HepG2 (cell line): ENCODE measurements at regions not wholly inside any gene's neighbourhood (a gene's known extent, or its start where the extent isn't known, plus 50 kb on each side); places are given as distances from the start of the nearest gene placed in this dataset.

ENCODE experiments used
- ATAC-seq: fragments of 200-7000 bp; cut with Tn5 transposase; 3 replicates; pipeline ENCODE4 v1.9.1; 2020; ENCODE audit warnings: mild to moderate bottlenecking, moderate library complexity
- BruUV-seq: library from RNA; stranded (reverse); fragments of 400-500 nt; replicated peaks from 2 replicates; lab custom pipeline; 2021; lab: Mats Ljungman, UMichigan
- CTCF ChIA-PET: fragments of 300-600 bp; formaldehyde crosslinking; extraction: SDS; loops from one replicate; lab custom pipeline; 2021; ENCODE audit warnings: low total read pairs, inconsistent platforms, low intra/inter-chr PET ratio; lab: Yijun Ruan, JAX
- POLR2A ChIA-PET: fragments of 350-600 bp; sonication (Branson Sonifier 250); formaldehyde crosslinking; loops from one replicate; lab custom pipeline; 2020; ENCODE audit warnings: antibody characterized with exemption, inconsistent platforms; lab: Yijun Ruan, JAX
- DNase-seq: peaks from one replicate; pipeline ENCODE4 v3.0.0-alpha.2; 2015; ENCODE audit warnings: low spot score
- FAIRE-seq: peaks from 3 replicates; lab custom pipeline; 2011; peaks lifted over from hg19 to GRCh38; lab: Jason Lieb, UNC
- H2AFZ ChIP-seq: one replicate; pipeline ENCODE4 v1.6.1; 2011; ENCODE audit warnings: low read length, inconsistent platforms
- H3K27ac ChIP-seq: fragments of 300-600 bp; 3 replicates; pipeline ENCODE4 v1.8.0; 2011; ENCODE audit warnings: mixed run types, mild to moderate bottlenecking, mixed read lengths, low read length, inconsistent platforms; ENCODE audit not compliant: insufficient read depth; ENCODE audit errors: extremely low read length
- H3K27me3 ChIP-seq, 2 experiments: fragments of 200-600 bp in 1 of 2; 2 replicates in 1 of 2; 3 replicates in 1 of 2; pipeline versions ENCODE4 v1.6.0 to v1.8.0; 2011; ENCODE audit warnings: low read length in 2 of 2, mild to moderate bottlenecking in 2 of 2, moderate library complexity in 2 of 2, inconsistent platforms in 1 of 2; ENCODE audit not compliant: insufficient read depth in 2 of 2, control insufficient read depth in 1 of 2
- H3K36me3 ChIP-seq, 2 experiments: fragments of 200-600 bp in 1 of 2; replicated peaks in 1 of 2; 2 replicates in 1 of 2; 3 replicates in 1 of 2; pipeline versions ENCODE4 v1.5.1 to v1.8.0; 2011; ENCODE audit warnings: low read length in 2 of 2, inconsistent platforms in 1 of 2; ENCODE audit not compliant: insufficient read depth in 2 of 2, control insufficient read depth in 1 of 2
- H3K4me1 ChIP-seq: 2 replicates; pipeline ENCODE4 v1.5.1; 2012; ENCODE audit warnings: low read length, inconsistent platforms; ENCODE audit not compliant: insufficient read depth
- H3K4me2 ChIP-seq: 2 replicates; pipeline ENCODE4 v1.6.0; 2011; ENCODE audit warnings: low read depth, low read length, inconsistent platforms
- H3K4me3 ChIP-seq, 3 experiments: fragments of 200-600 bp in 1 of 3; sonication (generic), shearing (Covaris generic) in 1 of 3; replicated peaks in 1 of 3; 2 replicates each; pipeline ENCODE4 v1.5.1; 2011 to 2016; ENCODE audit warnings: low read length in 3 of 3, inconsistent platforms in 2 of 3, low read depth in 2 of 3, mild to moderate bottlenecking in 2 of 3, control low read depth in 1 of 3, mixed read lengths in 1 of 3; ENCODE audit not compliant: insufficient read depth in 1 of 3
- H3K79me2 ChIP-seq: one replicate; pipeline ENCODE4 v1.6.1; 2011; ENCODE audit warnings: low read length, inconsistent platforms; ENCODE audit not compliant: insufficient read depth
- H3K9ac ChIP-seq: 2 replicates; pipeline ENCODE4 v1.6.0; 2011; ENCODE audit warnings: mild to moderate bottlenecking, low read depth, low read length, inconsistent platforms; ENCODE audit not compliant: insufficient read depth
- H3K9me3 ChIP-seq: 2 replicates; pipeline ENCODE4 v1.5.1; 2012; ENCODE audit warnings: mild to moderate bottlenecking, low read length
- H4K20me1 ChIP-seq: 2 replicates; pipeline ENCODE4 v1.6.0; 2011; ENCODE audit warnings: inconsistent platforms, mild to moderate bottlenecking, low read length, moderate library complexity; ENCODE audit not compliant: insufficient read depth
- AKAP8 ChIP-seq: sonication (generic); formaldehyde crosslinking; IDR thresholded peaks from 2 replicates; pipeline ENCODE4 v1.5.1; 2020; ENCODE audit warnings: mild to moderate bottlenecking, missing genetic modification reagents
- ELK4 ChIP-seq: sonication (generic); formaldehyde crosslinking; IDR thresholded peaks from 2 replicates; pipeline ENCODE4 v1.9.0; 2021; ENCODE audit warnings: missing genetic modification reagents, borderline replicate concordance
- MXD4 ChIP-seq: IDR thresholded peaks from 2 replicates; pipeline ENCODE4 v1.6.1; 2016; ENCODE audit warnings: mild to moderate bottlenecking, missing biosample characterization, missing genetic modification reagents
- MXI1 ChIP-seq: IDR thresholded peaks from 3 replicates; pipeline ENCODE4 v1.6.1; 2012; ENCODE audit warnings: low read depth, low read length, inconsistent platforms, borderline replicate concordance
- NFAT5 ChIP-seq: sonication (generic); formaldehyde crosslinking; IDR thresholded peaks from 2 replicates; pipeline ENCODE4 v1.4.0; 2020; ENCODE audit warnings: missing genetic modification reagents
- PHF8 ChIP-seq: sonication (generic); formaldehyde crosslinking; IDR thresholded peaks from 2 replicates; pipeline ENCODE4 v1.5.0; 2020; ENCODE audit warnings: missing genetic modification reagents
- RNF219 ChIP-seq: sonication (generic); formaldehyde crosslinking; IDR thresholded peaks from 2 replicates; pipeline ENCODE4 v1.5.0; 2020; ENCODE audit warnings: mild to moderate bottlenecking, missing genetic modification reagents
- SRSF1 ChIP-seq: fragments of 200-400 bp; formaldehyde crosslinking; optimal IDR thresholded peaks from 2 replicates; pipeline ENCODE3; 2017; ENCODE audit warnings: mild to moderate bottlenecking, low read depth, low read length, moderate library complexity
- ZFP62 ChIP-seq: sonication (generic); formaldehyde crosslinking; IDR thresholded peaks from 2 replicates; pipeline ENCODE4 v1.4.0; 2020; ENCODE audit warnings: missing genetic modification reagents
- ZNF12 ChIP-seq: sonication (generic); formaldehyde crosslinking; IDR thresholded peaks from 2 replicates; pipeline ENCODE4 v1.5.0; 2020; ENCODE audit warnings: missing genetic modification reagents
- ZNF451 ChIP-seq: sonication (generic); formaldehyde crosslinking; IDR thresholded peaks from 2 replicates; pipeline ENCODE4 v1.5.0; 2020; ENCODE audit warnings: mild to moderate bottlenecking, missing genetic modification reagents
- ZNF83 ChIP-seq: sonication (generic); formaldehyde crosslinking; IDR thresholded peaks from 2 replicates; pipeline ENCODE4 v1.4.0; 2020; ENCODE audit warnings: missing genetic modification reagents, mild to moderate bottlenecking, borderline replicate concordance
- WGBS: methylation state at CpG from one replicate; pipeline ENCODE4 v1.1.6; 2017; ENCODE audit warnings: low lambda C conversion rate; 5-methylcytosine and 5-hydroxymethylcytosine counted together
- in situ Hi-C: cut with HindIII; loops from 2 replicates; pipeline ENCODE4 v1.10.0; 2017; ENCODE audit warnings: low pct_unique_long_range_greater_than_20kb; ENCODE audit not compliant: extremely low pct_ligation_motif_present
- intact Hi-C: fragments of 100-400 bp; cut with micrococcal nuclease; formaldehyde crosslinking; loops from one replicate; pipeline ENCODE4 v1.10.0; 2022; ENCODE audit not compliant: unreplicated experiment

- TF ChIP-seq NFAT5 (CRISPR knock-in tag) = no peak
- no peak for TF ChIP-seq ZFP62 (CRISPR knock-in tag)
These were observed 275.2 kb upstream of the IRX1 start (continued) for GRCh38 chr5:3320317-3320875.

GRCh38 chr5:3317051-3317795 lies 278.4 kb upstream of the IRX1 start:
- H3K27ac ChIP-seq = no peak overlapping the region

More at GRCh38 chr5:3317051-3317795, 278.4 kb upstream of the IRX1 start:
- no peak for DNase-seq
- Histone ChIP-seq H2AFZ (no peak overlapping the region), H3K9me3 (peaks cover 15% of the 10 kb centered on the region), H3K79me2 (no peaks in the 10 kb centered on the region), H3K9ac (no peak overlapping the region), H4K20me1 (no peaks in the 10 kb centered on the region), H3K4me2 (no peak overlapping the region), H3K27me3 (no peaks in the 10 kb centered on the region; a peak in 1 of 5 replicates), H3K36me3 (no peaks in the 10 kb centered on the region), H3K4me3 (no peak overlapping the region), H3K4me1 (no peaks in the 10 kb centered on the region)
- intact Hi-C loops (no loop called here), in situ Hi-C loops (no loop called here)
- TF ChIP-seq PHF8 (CRISPR knock-in tag) (no peak), ZNF12 (CRISPR knock-in tag) (no peak), ELK4 (CRISPR knock-in tag) (no peak), SRSF1 (no peak), ZNF83 (CRISPR knock-in tag) (no peak), RNF219 (CRISPR knock-in tag) (no peak), ZNF451 (no peak), MXD4 (no peak), AKAP8 (CRISPR knock-in tag) (no peak), MXI1 (no peak)
- ChIA-PET CTCF (no interaction called here), POLR2A (no interaction called here)
- ATAC-seq = no peak
- no TSS peak for BruUV-seq
- no peak for FAIRE-seq
- WGBS = under 1% methylated on average over 10 of the region's 10 CpGs
